OCI-M2 (cell line): ENCODE measurements at regions not wholly inside any gene's neighbourhood (a gene's known extent, or its start where the extent isn't known, plus 50 kb on each side); places are given as distances from the start of the nearest gene placed in this dataset.
"Not testable (repeated sequence)": the region's sequence is repeated elsewhere in the genome, so short reads cannot be mapped to it uniquely, and the experiment has no call there.

Source experiments
- DNase-seq: peaks from one replicate; lab custom pipeline; 2025; ENCODE audit not compliant: unreplicated experiment; lab: John Stamatoyannopoulos, UW

DNA sequence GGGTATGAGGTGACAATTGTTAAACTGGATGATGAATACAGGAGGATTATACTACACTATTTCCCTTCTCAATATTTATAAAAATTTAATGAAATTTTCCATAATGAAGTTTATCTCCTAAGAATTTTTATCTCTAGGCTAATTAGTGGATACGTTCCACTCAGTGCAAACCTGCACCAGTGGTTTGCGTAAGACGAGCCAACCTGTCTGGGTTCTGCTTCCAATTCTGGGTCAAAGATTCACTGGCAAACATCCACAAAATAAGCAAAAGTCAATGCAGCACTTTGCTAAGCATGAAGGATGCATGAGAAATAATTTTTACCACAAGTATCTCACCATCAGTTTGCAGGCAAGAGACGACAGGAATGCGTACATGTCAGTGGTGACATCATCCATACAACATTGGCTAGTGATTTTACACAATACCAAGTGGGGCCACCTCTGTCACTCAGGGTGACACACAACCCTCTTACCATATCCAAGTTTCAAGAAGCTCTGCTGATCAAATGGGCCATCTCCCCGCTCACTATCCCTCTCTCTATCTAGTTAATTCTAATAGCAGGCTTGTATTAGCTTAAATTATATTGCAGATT, 51.7 kb downstream of the FAM50B start:
- DNase-seq: no peak

- no peak for DNase-seq
These were observed 53.9 kb downstream of the FAM50B start for GRCh38 chr6:3902871-3903648.

DNA sequence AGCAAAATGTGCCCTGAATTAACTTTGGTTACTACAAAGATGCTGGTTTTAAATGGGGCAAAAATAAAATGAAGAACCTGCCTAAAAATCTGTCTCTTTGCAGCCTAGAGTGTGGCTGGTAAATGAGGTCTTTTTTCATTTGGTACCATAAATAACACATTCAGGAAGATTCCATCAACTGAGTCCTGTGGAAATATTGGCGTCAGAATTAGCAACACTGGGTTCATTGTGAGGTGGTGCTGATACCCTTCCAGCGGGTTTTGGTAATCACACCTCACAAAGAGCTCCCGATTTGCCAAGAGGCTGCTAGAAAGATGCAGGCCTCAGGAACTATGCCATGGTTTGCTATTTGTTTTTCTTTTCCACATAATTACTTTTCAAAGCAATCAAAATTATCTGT, 55.3 kb downstream of the FAM50B start:
- DNase-seq: no peak

- no peak for DNase-seq
These were observed 57.0 kb downstream of the FAM50B start for GRCh38 chr6:3905945-3906845.

DNA sequence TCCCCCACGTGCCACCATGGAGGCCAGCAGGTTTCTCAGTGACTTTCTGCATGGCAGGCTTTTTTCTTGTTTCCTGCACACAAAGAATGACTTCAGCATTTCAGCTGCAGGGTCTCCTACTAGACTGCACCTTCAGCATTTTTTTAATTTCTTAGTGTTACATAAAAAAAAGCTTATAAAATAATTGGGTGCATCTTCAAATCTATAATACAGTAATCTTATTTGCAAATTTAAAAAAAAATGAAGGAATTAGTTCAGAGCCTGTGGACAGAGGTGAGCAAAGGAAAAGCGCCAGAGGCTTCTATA, 57.6 kb downstream of the FAM50B start:
- no peak for DNase-seq

DNA sequence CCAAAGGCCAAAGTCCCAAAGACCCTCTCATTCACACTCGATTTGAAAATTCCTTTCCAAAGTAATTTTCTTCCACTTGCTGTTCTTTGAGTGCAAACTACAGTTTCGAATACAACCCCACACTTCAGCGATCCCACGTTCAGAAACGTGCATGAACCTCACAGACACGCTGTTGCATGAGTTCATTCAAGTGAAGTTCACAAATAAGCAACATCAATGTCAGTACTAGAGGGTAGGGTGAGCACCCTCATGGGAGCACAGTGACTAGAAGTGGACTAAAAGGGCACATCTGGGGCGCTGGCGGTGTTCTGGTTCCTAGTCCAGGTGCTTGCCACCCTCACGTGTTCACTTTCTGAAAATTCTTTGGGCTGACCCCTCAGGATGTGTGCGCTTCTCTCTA, 59.0 kb downstream of the FAM50B start:
- no peak for DNase-seq

DNA sequence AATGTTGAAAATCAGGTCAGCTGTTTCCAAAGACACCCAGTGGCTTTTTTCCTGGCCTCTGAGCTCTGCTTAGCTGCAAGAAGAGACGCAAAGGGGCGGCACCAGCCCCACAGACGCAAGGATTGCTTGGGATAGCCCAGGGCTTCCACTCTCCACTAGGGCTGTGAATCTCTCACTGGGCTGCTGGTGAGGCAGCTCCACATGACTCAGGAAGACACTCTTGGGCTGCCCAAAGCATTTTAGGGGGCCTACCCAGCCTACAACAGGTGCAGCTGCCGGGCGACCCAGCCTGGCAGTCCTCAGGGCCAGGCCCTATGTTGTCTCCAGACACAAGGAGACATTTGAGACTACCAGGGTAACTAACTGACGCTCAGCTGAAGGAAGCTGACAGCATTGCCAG, 59.8 kb downstream of the FAM50B start:
- DNase-seq: no peak

DNA sequence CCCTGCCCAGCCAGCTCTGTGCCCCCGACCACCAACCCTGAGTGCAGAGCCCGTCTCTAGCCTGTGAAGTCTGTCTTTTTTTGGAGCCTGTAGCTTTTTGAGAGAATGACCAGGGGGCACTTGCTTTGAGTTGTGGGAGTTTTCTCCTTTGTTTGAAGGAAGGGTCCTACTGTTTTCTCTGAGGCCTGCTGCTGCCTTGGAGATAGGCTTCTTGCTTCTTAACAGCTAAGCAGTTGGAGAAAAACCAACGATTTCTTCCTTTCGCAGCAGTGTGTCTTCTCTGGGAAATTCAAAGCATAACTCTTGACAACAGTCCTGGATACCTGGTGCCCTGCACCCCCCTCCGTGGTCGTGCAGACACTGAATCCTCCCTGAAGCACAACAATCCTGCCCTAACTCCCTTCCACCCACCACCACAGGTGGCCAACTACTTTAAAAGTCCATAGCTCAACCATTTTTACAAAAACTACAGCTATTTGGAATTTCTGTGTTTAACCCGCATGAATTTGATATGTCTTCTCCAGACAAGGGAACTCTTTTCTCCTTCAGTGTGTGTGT, 61.0 kb downstream of the FAM50B start:
- no peak for DNase-seq

DNA sequence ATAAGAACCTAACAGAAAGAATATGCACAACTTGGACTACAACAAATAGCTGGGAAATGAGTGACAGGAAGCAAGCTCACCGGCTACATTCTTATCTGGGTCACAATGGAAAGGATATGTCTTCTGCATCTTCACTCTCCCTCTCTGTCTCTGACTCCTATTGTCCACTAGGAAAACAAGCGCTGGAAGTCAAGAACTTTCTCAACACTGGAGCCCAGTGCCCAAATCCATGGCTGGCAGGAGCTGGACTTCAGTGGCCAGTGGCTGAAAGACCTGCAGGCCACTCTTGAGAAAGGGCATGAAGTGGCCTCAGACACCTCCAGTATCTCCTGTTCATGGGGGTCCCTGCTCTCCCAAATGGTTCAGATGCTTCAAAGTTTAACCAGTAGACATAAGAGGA, 62.0 kb downstream of the FAM50B start:
- DNase-seq: no peak

- DNase-seq: no peak
These were observed 62.6 kb downstream of the FAM50B start for GRCh38 chr6:3911614-3912336.

- DNase-seq: no peak
These were observed 63.3 kb downstream of the FAM50B start for GRCh38 chr6:3912361-3913076.

DNA sequence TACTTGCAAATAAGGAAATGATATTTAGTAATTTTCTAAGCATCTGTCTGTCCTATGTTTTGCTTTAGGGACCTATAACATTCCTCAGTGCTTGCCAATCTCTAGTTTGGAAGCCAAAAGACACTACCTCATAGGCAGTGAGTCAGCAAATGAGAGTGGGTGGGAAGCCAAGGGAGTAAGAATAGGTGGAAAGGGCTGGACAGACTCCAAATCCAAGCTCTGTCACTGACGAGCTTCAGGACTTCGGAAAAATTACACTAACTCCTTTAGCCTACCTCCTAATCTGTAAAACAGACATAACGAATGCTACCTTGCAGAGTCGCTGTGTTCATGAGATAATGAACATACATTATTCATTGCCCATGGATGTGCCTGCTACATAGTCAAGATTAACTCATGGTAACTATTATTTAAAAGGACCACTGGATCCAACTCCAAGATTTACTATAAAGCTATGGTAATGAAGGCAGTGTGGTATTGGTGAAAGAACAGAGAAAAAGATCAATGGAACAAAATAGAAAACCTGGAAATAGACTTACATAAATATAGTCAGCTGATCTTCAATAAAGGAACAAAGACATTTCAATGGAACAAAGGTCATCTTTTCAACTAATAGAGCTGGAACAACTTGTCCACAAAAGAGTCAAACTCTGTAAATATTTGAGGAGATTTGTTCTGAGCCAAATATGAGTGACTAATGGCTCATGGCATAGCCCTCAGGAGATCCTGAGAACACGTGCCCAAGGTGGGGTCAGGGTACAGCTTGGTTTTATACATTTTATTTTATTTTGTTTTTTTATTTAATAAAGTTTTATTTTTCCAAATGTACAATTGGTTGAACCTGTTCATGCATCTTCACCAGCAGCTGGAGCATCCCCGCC, 64.1 kb downstream of the FAM50B start:
- DNase-seq: no peak

GRCh38 chr6:3913958-3914337, 64.8 kb downstream of the FAM50B start:
- no peak for DNase-seq

GRCh38 chr6:3915076-3915791, 66.1 kb downstream of the FAM50B start:
- no peak for DNase-seq

DNA sequence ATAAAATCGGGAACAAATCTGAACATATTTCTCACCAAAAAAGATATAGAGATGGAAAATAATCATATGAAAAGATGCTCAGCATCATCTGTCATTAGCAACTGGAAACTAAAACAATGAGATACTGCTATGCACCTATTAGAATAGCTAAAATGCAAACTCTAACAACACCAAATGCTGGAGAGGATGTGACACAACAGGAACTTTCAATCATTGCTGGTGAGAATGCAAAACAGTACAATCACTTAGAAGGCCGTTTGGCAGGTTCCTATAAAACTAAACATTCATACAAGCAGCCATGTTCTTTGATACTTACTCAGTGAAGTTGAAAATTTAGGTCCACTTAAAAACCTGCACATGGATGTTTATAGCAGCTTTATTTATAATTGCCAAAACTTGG, 67.0 kb downstream of the FAM50B start:
- no peak for DNase-seq

DNA sequence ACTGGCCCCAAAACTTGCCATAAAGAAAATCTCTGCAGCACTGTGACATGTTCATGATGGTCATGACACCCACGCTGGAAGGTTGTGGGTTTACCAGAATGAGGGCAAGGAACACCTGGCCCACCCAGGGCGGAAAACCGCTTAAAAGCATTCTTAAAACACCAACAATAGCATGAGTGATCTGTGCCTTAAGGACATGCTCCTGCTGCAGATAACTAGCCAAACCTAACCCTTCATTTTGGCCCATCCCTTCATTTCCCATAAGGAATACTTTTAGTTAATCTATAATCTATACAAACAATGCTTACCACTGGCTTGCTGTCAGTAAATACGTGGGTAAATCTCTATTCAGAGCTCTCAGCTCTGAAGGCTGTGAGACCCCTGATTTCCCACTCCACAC, 67.6 kb downstream of the FAM50B start:
- not testable (repeated sequence) for DNase-seq

DNA sequence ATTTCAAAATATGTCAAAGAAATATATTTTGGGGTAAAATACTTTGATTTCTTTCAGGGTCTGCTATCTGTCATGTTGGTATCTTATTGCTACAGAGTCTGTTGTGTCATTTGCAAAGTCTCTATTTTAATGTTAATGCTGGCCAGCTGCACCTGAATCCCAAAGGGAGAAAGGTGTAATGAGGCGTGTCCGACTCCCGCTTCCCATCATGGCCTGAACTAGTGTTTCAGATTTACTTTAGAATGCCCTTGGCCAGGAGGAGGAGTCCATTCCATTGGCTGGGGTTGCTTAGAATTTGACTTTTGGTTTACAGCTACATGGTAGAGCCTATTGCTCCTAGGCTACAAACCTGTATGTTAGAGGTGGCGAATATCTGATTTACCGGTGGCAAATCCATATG, 69.3 kb downstream of the FAM50B start:
- DNase-seq: no peak

- DNase-seq: no peak
These were observed 70.0 kb downstream of the FAM50B start for GRCh38 chr6:3919130-3919628.

- no peak for DNase-seq
These were observed 70.7 kb downstream of the FAM50B start for GRCh38 chr6:3919849-3920248.
